Cardiac muscle cell (in vitro differentiated cells and primary cell): ENCODE measurements at regions not wholly inside any gene's neighbourhood (a gene's known extent, or its start where the extent isn't known, plus 50 kb on each side); places are given as distances from the start of the nearest gene placed in this dataset.

Experiments
- DNase-seq, 2 donors: peaks; one replicate each; pipeline versions ENCODE4 v3.0.0 to v3.0.0-alpha.2; 2010 to 2017; ENCODE audit warnings: low read depth in 1 of 2, low spot score in 1 of 2
- H3K27ac ChIP-seq: fragments of 200-600 bp; sonication (generic); 2 replicates; pipeline ENCODE4 v1.5.1; 2016
- H3K27me3 ChIP-seq: fragments of 200-600 bp; sonication (generic); 2 replicates; pipeline ENCODE4 v1.6.0; 2016; ENCODE audit warnings: control low read depth
- H3K36me3 ChIP-seq: fragments of 200-600 bp; sonication (generic); 2 replicates; pipeline ENCODE4 v1.5.1; 2016; ENCODE audit warnings: control low read depth
- H3K4me1 ChIP-seq: fragments of 200-600 bp; sonication (generic); 2 replicates; pipeline ENCODE4 v1.8.1; 2017; ENCODE audit warnings: low read depth, mild to moderate bottlenecking, mixed run types
- H3K4me3 ChIP-seq: fragments of 200-600 bp; sonication (generic); 2 replicates; pipeline ENCODE4 v1.5.1; 2016; ENCODE audit warnings: mild to moderate bottlenecking
- H3K9me3 ChIP-seq: fragments of 200-600 bp; sonication (generic); 2 replicates; pipeline ENCODE4 v1.5.1; 2017; ENCODE audit warnings: low read depth, mild to moderate bottlenecking, control low read depth
- CTCF ChIP-seq: IDR thresholded peaks from 2 replicates; pipeline ENCODE4 v1.5.1; 2012; ENCODE audit warnings: low read depth, mild to moderate bottlenecking, low read length

- no peak for TF ChIP-seq CTCF
- no peak for DNase-seq
- H3K9me3 ChIP-seq: no peaks in the 10 kb centered on the region
- H3K4me3 ChIP-seq: no peak overlapping the region
- H3K36me3 ChIP-seq: no peaks in the 10 kb centered on the region
- no peak overlapping the region for H3K27ac ChIP-seq
- H3K27me3 ChIP-seq: no peaks in the 10 kb centered on the region
- peaks cover 10% of the 10 kb centered on the region for H3K4me1 ChIP-seq
These were observed 113.3 kb downstream of the LRRC70 start for GRCh38 chr5:62691946-62692345.

GRCh38 chr5:62690421-62690820, 111.8 kb downstream of the LRRC70 start:
- Histone ChIP-seq H3K36me3 (no peaks in the 10 kb centered on the region), H3K4me3 (no peak overlapping the region), H3K27ac (no peak overlapping the region), H3K27me3 (no peaks in the 10 kb centered on the region), H3K4me1 (peaks cover 10% of the 10 kb centered on the region), H3K9me3 (no peaks in the 10 kb centered on the region)
- no peak for TF ChIP-seq CTCF
- no peak for DNase-seq

GRCh38 chr5:62689599-62690368, 111.2 kb downstream of the LRRC70 start:
- no peak for TF ChIP-seq CTCF
- Histone ChIP-seq H3K9me3 (no peaks in the 10 kb centered on the region), H3K27me3 (no peaks in the 10 kb centered on the region), H3K4me3 (no peak overlapping the region), H3K4me1 (peaks cover 10% of the 10 kb centered on the region), H3K36me3 (no peaks in the 10 kb centered on the region), H3K27ac (no peak overlapping the region)
- DNase-seq: no peak

- DNase-seq: no peak
- Histone ChIP-seq H3K27me3 (no peaks in the 10 kb centered on the region), H3K9me3 (no peaks in the 10 kb centered on the region), H3K4me3 (no peak overlapping the region), H3K36me3 (no peaks in the 10 kb centered on the region), H3K27ac (no peak overlapping the region), H3K4me1 (peaks cover 11% of the 10 kb centered on the region)
- TF ChIP-seq CTCF: no peak
These were observed 108.1 kb downstream of the LRRC70 start for GRCh38 chr5:62686692-62687091.

- H3K4me3 ChIP-seq: no peak overlapping the region
- DNase-seq: no peak
- H3K36me3 ChIP-seq: no peaks in the 10 kb centered on the region
- no peak for TF ChIP-seq CTCF
- H3K9me3 ChIP-seq: no peaks in the 10 kb centered on the region
- H3K27me3 ChIP-seq: no peaks in the 10 kb centered on the region
- peaks cover 15% of the 10 kb centered on the region for H3K4me1 ChIP-seq
- H3K27ac ChIP-seq: no peak overlapping the region
These were observed 106.6 kb downstream of the LRRC70 start for GRCh38 chr5:62685221-62685620.
